ENCODE measurements at regions not wholly inside any gene's neighbourhood (a gene's known extent, or its start where the extent isn't known, plus 50 kb on each side); places are given as distances from the start of the nearest gene placed in this dataset.

DNA sequence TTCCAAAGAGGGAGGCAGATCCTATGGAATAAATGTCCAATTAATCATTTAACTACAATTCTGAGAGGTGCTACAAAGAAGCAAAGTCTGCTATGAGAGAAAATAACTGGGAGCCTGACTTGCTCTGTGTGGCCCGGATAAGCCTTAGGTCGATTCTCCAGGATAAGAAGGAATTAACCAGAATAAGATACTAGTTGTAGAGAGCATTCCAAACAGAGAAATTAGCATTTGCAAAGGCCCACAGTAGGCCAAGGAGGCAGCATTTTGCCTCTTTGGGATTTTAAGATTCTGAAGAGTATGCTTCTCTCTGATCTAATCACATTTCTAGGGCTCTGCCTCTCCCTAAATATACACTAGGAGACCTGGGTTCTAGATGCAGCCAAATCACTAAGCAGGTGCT, 113.7 kb downstream of the SNX19 start:
- TF ChIP-seq REST (IDR thresholded peaks at IDR 0.05; ENCODE audit: insufficient read depth in 1 of 2, low read depth in 2 of 2, low read length in 2 of 2) (no peak), POLR2AphosphoS5 (IDR thresholded peaks at IDR 0.05; ENCODE audit: low read depth, low read length) (no peak), TAF1 (IDR thresholded peaks at IDR 0.05; ENCODE audit: borderline replicate concordance, insufficient read depth, low read length) (no peak)

All from PFSK-1 (cell line).